Osteocyte (in vitro differentiated cells): ENCODE measurements at regions not wholly inside any gene's neighbourhood (a gene's known extent, or its start where the extent isn't known, plus 50 kb on each side); places are given as distances from the start of the nearest gene placed in this dataset.

Experiments used
- DNase-seq: peaks from one replicate; pipeline ENCODE4 v3.0.0; 2021; ENCODE audit warnings: mixed read lengths; ENCODE audit not compliant: unreplicated experiment; ENCODE audit errors: extremely low spot score
- H3K27ac Mint-ChIP-seq: one replicate; pipeline ENCODE4 v1.8.0; 2021; ENCODE audit warnings: mild to moderate bottlenecking, mixed read lengths; ENCODE audit not compliant: unreplicated experiment
- H3K27me3 Mint-ChIP-seq: one replicate; pipeline ENCODE4 v1.8.0; 2021; ENCODE audit warnings: mixed read lengths; ENCODE audit not compliant: unreplicated experiment
- H3K36me3 Mint-ChIP-seq: one replicate; pipeline ENCODE4 v1.8.0; 2021; ENCODE audit warnings: mixed read lengths; ENCODE audit not compliant: unreplicated experiment
- H3K4me1 Mint-ChIP-seq: one replicate; pipeline ENCODE4 v1.8.0; 2021; ENCODE audit warnings: mixed read lengths; ENCODE audit not compliant: unreplicated experiment
- H3K4me3 Mint-ChIP-seq: one replicate; pipeline ENCODE4 v1.8.0; 2021; ENCODE audit warnings: mild to moderate bottlenecking, moderate library complexity, mixed read lengths; ENCODE audit not compliant: unreplicated experiment
- H3K9me3 Mint-ChIP-seq: one replicate; pipeline ENCODE4 v1.8.0; 2021; ENCODE audit warnings: mixed read lengths; ENCODE audit not compliant: unreplicated experiment
- CTCF ChIP-seq: fragments of 200-600 bp; sonication (generic); IDR thresholded peaks from 2 replicates; pipeline ENCODE4 v1.5.0; 2021; ENCODE audit warnings: antibody characterized with exemption, mild to moderate bottlenecking, moderate library complexity

DNA sequence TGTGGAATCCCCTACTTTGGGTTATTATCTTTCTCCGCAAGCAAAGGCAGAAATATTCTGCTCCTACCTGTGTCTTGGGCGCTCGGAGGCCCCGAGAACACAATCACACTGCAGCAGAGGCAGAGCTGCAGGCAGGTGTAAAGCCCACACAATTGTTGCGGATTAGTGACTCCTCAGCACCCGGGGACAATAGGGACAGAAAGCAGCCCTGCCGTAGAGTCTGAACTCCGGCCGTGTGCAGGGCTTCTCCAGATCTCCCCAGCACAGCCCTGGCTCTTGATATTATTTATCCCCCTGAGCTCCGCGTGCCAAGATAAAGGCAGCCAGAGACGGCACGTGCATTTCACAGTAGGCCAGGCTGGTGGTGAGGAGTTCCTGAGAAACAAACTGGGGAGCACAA, 229.2 kb downstream of the EN1 start:
- Mint-ChIP-seq H3K36me3 (no peaks in the 10 kb centered on the region), H3K4me1 (no peaks in the 10 kb centered on the region), H3K27me3 (no peaks in the 10 kb centered on the region), H3K9me3 (no peaks in the 10 kb centered on the region), H3K4me3 (no peak overlapping the region), H3K27ac (no peak overlapping the region)
- TF ChIP-seq CTCF: no peak
- DNase-seq: no peak

DNA sequence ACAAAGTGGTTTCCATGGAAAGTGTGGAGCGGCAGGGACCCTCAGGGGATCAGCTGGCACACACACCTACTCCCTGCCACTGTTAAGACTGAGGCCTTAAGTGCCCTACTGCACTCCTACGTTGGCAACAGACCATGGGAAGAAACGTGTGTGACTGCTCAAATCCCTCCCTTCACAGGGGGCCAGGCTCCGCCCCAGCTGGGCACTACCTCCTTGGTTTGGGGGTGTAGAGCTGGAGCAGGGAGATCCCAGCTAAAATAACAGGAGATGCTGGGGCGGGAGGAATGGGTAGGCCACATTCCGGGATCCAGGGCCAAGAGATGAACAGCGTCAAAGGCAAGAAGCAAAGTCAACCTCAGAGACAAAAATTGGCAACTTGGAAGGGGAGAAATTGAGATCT, 231.0 kb downstream of the EN1 start:
- no peak for TF ChIP-seq CTCF
- H3K9me3 Mint-ChIP-seq: no peaks in the 10 kb centered on the region
- H3K27me3 Mint-ChIP-seq: no peaks in the 10 kb centered on the region
- no peaks in the 10 kb centered on the region for H3K36me3 Mint-ChIP-seq
- no peak for DNase-seq
- no peaks in the 10 kb centered on the region for H3K4me1 Mint-ChIP-seq
- no peak overlapping the region for H3K4me3 Mint-ChIP-seq
- H3K27ac Mint-ChIP-seq: no peak overlapping the region

DNA sequence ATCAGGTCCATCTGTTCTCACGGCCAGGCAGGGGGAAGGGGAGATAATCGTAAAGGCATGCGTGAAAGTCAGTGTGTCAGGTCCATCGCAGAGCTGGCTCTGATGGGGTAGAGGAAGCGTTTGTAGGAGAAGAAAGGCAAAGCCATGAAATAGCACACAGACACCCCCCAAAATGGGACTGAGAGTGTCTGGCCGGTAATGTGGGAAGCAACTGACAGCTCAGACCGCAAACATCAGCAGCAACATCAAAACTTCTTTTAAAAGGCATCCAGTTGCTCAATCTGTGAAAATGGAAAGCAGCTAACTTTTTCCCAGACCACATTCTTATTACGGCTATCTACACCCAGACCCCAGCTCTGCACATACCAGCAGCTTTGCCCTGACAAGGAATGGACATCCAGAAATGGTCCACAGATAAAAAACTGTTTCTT, 232.6 kb downstream of the EN1 start:
- Mint-ChIP-seq H3K27ac (no peak overlapping the region), H3K4me1 (no peaks in the 10 kb centered on the region), H3K9me3 (no peaks in the 10 kb centered on the region), H3K36me3 (no peaks in the 10 kb centered on the region), H3K4me3 (no peak overlapping the region), H3K27me3 (no peaks in the 10 kb centered on the region)
- DNase-seq: no peak
- no peak for TF ChIP-seq CTCF

GRCh38 chr2:118613737-118614136, 233.7 kb downstream of the EN1 start:
- Mint-ChIP-seq H3K27ac (no peak overlapping the region), H3K4me3 (no peak overlapping the region), H3K36me3 (no peaks in the 10 kb centered on the region), H3K4me1 (no peaks in the 10 kb centered on the region), H3K9me3 (no peaks in the 10 kb centered on the region), H3K27me3 (no peaks in the 10 kb centered on the region)
- DNase-seq: no peak
- no peak for TF ChIP-seq CTCF

GRCh38 chr2:118611691-118612090, 235.8 kb downstream of the EN1 start:
- no peaks in the 10 kb centered on the region for H3K36me3 Mint-ChIP-seq
- no peak for DNase-seq
- no peaks in the 10 kb centered on the region for H3K4me1 Mint-ChIP-seq
- no peaks in the 10 kb centered on the region for H3K27me3 Mint-ChIP-seq
- H3K9me3 Mint-ChIP-seq: no peaks in the 10 kb centered on the region
- no peak overlapping the region for H3K27ac Mint-ChIP-seq
- no peak overlapping the region for H3K4me3 Mint-ChIP-seq
- no peak for TF ChIP-seq CTCF
